EH (cell line): ENCODE measurements at regions not wholly inside any gene's neighbourhood (a gene's known extent, or its start where the extent isn't known, plus 50 kb on each side); places are given as distances from the start of the nearest gene placed in this dataset.
A peak's percentile ranks its signal among the peaks of the same experiment; 100 is the strongest.

Experiments used
- DNase-seq: peaks from one replicate; pipeline ENCODE4 v3.0.0-alpha.2; 2015; ENCODE audit warnings: low read depth

- peak; percentile 11 for DNase-seq
Measured at GRCh38 chr10:24793648-24794379, 70.1 kb upstream of the ARHGAP21 start.

GRCh38 chr10:24792638-24793037, 69.0 kb upstream of the ARHGAP21 start:
- peak; percentile 1 for DNase-seq

GRCh38 chr10:24791084-24791726, 67.5 kb upstream of the ARHGAP21 start:
- no peak for DNase-seq

GRCh38 chr10:24790599-24790998, 66.9 kb upstream of the ARHGAP21 start:
- DNase-seq = no peak

GRCh38 chr10:24790073-24790472, 66.4 kb upstream of the ARHGAP21 start:
- no peak for DNase-seq

- DNase-seq = no peak
Measured at GRCh38 chr10:24784923-24785322, 61.2 kb upstream of the ARHGAP21 start.

- DNase-seq = no peak
Measured at GRCh38 chr10:24784061-24784460, 60.4 kb upstream of the ARHGAP21 start.

GRCh38 chr10:24783504-24783903, 59.8 kb upstream of the ARHGAP21 start:
- DNase-seq = no peak

- no peak for DNase-seq
Measured at GRCh38 chr10:24779737-24780136, 56.0 kb upstream of the ARHGAP21 start.

GRCh38 chr10:24778298-24778697, 54.6 kb upstream of the ARHGAP21 start:
- DNase-seq = no peak

GRCh38 chr10:24777196-24777595, 53.5 kb upstream of the ARHGAP21 start:
- DNase-seq = no peak

- peak; percentile 3 for DNase-seq
Measured at GRCh38 chr10:24773939-24774589, 50.4 kb upstream of the ARHGAP21 start.
